Upper lobe of left lung (tissue), 4 donors: ENCODE measurements at regions not wholly inside any gene's neighbourhood (a gene's known extent, or its start where the extent isn't known, plus 50 kb on each side); places are given as distances from the start of the nearest gene placed in this dataset.

ENCODE experiments used
- POLR2A ChIP-seq, 4 donors: fragments of 450-650 bp; IDR thresholded peaks; one replicate each; pipeline ENCODE4 v1.5.1; 2016 to 2017; ENCODE audit warnings: antibody characterized with exemption in 4 of 4, mild to moderate bottlenecking in 2 of 4
- POLR2AphosphoS5 ChIP-seq, 2 donors: sonication (generic); formaldehyde crosslinking; IDR thresholded peaks; one replicate each; pipeline ENCODE4 v1.5.1; 2017; ENCODE audit warnings: antibody characterized with exemption in 2 of 2
- TF ChIP-seq, protein P1 (sequence below), 6 experiments: fragments of 450-650 bp in 4 of 6; fragments of 200-600 bp in 2 of 6; sonication (generic) in 2 of 6; IDR thresholded peaks; one replicate each; pipeline ENCODE4 v1.5.1; 2016 to 2019; ENCODE audit warnings: antibody characterized with exemption in 6 of 6

DNA sequence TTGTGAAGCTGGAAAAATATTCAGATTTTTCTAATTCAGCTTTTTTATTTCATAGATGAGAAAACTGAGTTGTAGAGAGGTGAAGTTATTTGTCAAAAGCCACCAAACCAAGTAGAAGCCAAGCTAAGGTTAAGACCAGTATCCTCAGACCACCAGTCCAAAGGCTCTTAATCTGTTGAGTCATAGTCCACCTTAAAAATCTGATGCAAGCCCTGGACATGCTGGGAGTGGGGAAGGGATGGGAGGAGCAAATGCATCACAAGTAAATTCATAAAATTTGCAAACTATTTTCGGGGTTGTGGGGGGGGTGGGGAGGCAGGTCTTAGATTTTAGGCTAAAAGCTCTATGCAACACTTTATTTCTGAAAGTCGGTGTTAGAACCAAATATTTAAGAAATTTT, 307.7 kb upstream of the SEMA6D start:
- TF ChIP-seq POLR2AphosphoS5 (IDR thresholded peaks at IDR 0.05) (no peak), POLR2A (IDR thresholded peaks at IDR 0.05) (no peak)
- TF ChIP-seq, protein P1, sequence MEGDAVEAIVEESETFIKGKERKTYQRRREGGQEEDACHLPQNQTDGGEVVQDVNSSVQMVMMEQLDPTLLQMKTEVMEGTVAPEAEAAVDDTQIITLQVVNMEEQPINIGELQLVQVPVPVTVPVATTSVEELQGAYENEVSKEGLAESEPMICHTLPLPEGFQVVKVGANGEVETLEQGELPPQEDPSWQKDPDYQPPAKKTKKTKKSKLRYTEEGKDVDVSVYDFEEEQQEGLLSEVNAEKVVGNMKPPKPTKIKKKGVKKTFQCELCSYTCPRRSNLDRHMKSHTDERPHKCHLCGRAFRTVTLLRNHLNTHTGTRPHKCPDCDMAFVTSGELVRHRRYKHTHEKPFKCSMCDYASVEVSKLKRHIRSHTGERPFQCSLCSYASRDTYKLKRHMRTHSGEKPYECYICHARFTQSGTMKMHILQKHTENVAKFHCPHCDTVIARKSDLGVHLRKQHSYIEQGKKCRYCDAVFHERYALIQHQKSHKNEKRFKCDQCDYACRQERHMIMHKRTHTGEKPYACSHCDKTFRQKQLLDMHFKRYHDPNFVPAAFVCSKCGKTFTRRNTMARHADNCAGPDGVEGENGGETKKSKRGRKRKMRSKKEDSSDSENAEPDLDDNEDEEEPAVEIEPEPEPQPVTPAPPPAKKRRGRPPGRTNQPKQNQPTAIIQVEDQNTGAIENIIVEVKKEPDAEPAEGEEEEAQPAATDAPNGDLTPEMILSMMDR (IDR thresholded peaks at IDR 0.05): no peak
